ENCODE measurements at regions not wholly inside any gene's neighbourhood (a gene's known extent, or its start where the extent isn't known, plus 50 kb on each side); places are given as distances from the start of the nearest gene placed in this dataset.

DNA sequence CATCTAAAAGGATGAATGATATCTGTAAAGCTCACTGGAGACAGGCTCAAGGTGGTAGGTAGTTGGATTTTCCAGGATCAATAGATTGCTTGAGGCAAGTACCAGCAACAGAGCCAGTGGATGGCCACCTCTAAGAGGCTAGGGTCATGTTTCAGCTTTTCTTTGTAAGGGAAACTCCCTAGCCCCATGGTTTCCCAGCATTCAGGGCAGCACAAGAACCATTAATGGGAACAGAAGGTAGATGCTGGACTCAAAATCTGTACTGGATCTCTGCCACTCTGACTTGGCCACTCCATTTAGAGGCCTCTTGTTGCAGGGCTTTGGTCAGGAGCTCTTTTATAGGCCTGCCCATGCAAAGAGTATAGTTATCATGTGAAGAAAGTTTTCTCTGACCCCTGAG lies 76.1 kb upstream of the DYRK2 start:
- Histone ChIP-seq H4K91ac (ENCODE audit: insufficient read length, low read depth, low read length) (no peak overlapping the region), H4K8ac (replicated peaks; ENCODE audit: insufficient read length, low read depth, low read length) (no peak overlapping the region), H3K4ac (ENCODE audit: low read depth, low read length) (no peak overlapping the region), H3K4me1 (ENCODE audit: insufficient read depth, low read length) (no peaks in the 10 kb centered on the region), H3K27me3 (ENCODE audit: insufficient read depth, low read length) (no peaks in the 10 kb centered on the region), H3T11ph (ENCODE audit: low read length) (no peak overlapping the region), H4K5ac (ENCODE audit: insufficient read length, low read depth, low read length) (no peak overlapping the region), H2AK5ac (ENCODE audit: insufficient read length, low read length) (no peak overlapping the region), H2BK120ac (ENCODE audit: low read depth, low read length, poor library complexity, severe bottlenecking) (no peak overlapping the region), H3K9ac (ENCODE audit: extremely low read depth, insufficient read length, low read length) (no peak overlapping the region), H3K18ac (ENCODE audit: insufficient read length, low read depth, low read length) (no peak overlapping the region), H2BK20ac (ENCODE audit: low read depth, low read length, poor library complexity, severe bottlenecking) (no peak overlapping the region), H3K4me2 (ENCODE audit: insufficient read depth, insufficient read length, low read length) (no peak overlapping the region), H3K9me3 (ENCODE audit: control insufficient read depth, low read depth, low read length) (no peaks in the 10 kb centered on the region), H3K27ac (ENCODE audit: insufficient read length, low read depth, low read length) (no peak overlapping the region), H2BK12ac (ENCODE audit: insufficient read length, low read depth, low read length) (no peak overlapping the region), H2AFZ (ENCODE audit: low read length) (no peak overlapping the region), H3K23me2 (ENCODE audit: insufficient read length, low read depth, low read length, poor library complexity, severe bottlenecking) (no peaks in the 10 kb centered on the region), H2BK15ac (ENCODE audit: low read depth, low read length) (no peak overlapping the region), H2BK5ac (ENCODE audit: insufficient read length, low read length) (no peak overlapping the region), H3K14ac (ENCODE audit: insufficient read depth, low read length) (no peak overlapping the region), H3K79me1 (ENCODE audit: insufficient read depth, low read depth, low read length, poor library complexity, severe bottlenecking) (no peaks in the 10 kb centered on the region), H3K79me2 (ENCODE audit: insufficient read depth, low read length) (no peaks in the 10 kb centered on the region), H4K20me1 (ENCODE audit: control insufficient read depth, insufficient read depth, insufficient read length) (no peaks in the 10 kb centered on the region), H3K23ac (ENCODE audit: insufficient read length, low read depth, low read length) (no peak overlapping the region), H3K56ac (ENCODE audit: insufficient read length, low read depth, low read length) (no peak overlapping the region)
- TF ChIP-seq, protein P1, sequence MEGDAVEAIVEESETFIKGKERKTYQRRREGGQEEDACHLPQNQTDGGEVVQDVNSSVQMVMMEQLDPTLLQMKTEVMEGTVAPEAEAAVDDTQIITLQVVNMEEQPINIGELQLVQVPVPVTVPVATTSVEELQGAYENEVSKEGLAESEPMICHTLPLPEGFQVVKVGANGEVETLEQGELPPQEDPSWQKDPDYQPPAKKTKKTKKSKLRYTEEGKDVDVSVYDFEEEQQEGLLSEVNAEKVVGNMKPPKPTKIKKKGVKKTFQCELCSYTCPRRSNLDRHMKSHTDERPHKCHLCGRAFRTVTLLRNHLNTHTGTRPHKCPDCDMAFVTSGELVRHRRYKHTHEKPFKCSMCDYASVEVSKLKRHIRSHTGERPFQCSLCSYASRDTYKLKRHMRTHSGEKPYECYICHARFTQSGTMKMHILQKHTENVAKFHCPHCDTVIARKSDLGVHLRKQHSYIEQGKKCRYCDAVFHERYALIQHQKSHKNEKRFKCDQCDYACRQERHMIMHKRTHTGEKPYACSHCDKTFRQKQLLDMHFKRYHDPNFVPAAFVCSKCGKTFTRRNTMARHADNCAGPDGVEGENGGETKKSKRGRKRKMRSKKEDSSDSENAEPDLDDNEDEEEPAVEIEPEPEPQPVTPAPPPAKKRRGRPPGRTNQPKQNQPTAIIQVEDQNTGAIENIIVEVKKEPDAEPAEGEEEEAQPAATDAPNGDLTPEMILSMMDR (conservative IDR thresholded peaks at IDR 0.05): no peak
- Mint-ChIP-seq H3K36me3 (ENCODE audit: insufficient read depth in 1 of 3, low read depth in 3 of 3) (no peaks in the 10 kb centered on the region; a peak in 2 of 7 replicates), H3K27ac (no peak overlapping the region), H3K9me3 (no peaks in the 10 kb centered on the region), H3K4me3 (no peak overlapping the region), H3K4me1 (peaks cover 4 to 13% of the 10 kb centered on the region in 2 experiments), H3K27me3 (ENCODE audit: low read depth) (no peaks in the 10 kb centered on the region)
- DNase-seq: no peak
